HG03439 (cell line): ENCODE measurements at regions not wholly inside any gene's neighbourhood (a gene's known extent, or its start where the extent isn't known, plus 50 kb on each side); places are given as distances from the start of the nearest gene placed in this dataset.

Experiments
- ATAC-seq: cut with Tn5 transposase; IDR thresholded peaks from one replicate; pipeline ENCODE4 v1.9.1; 2021; ENCODE audit warnings: mild to moderate bottlenecking, moderate library complexity; ENCODE audit not compliant: unreplicated experiment

GRCh38 chr10:36087006-36088005 is 445.2 kb upstream of the FZD8 start:
- no peak for ATAC-seq

GRCh38 chr10:36075196-36075595 is 433.1 kb upstream of the FZD8 start:
- no peak for ATAC-seq

GRCh38 chr10:36073796-36074345 is 431.8 kb upstream of the FZD8 start:
- no peak for ATAC-seq

GRCh38 chr10:36068542-36068941 is 426.4 kb upstream of the FZD8 start:
- no peak for ATAC-seq

GRCh38 chr10:36067748-36068147 is 425.7 kb upstream of the FZD8 start:
- no peak for ATAC-seq

- no peak for ATAC-seq
These were observed 424.8 kb upstream of the FZD8 start for GRCh38 chr10:36066850-36067249.

- ATAC-seq = no peak
These were observed 424.0 kb upstream of the FZD8 start for GRCh38 chr10:36066102-36066501.

GRCh38 chr10:36063396-36063795 is 421.3 kb upstream of the FZD8 start:
- ATAC-seq = no peak

- ATAC-seq = no peak
These were observed 415.6 kb upstream of the FZD8 start for GRCh38 chr10:36057731-36058130.

GRCh38 chr10:36057180-36057579 is 415.1 kb upstream of the FZD8 start:
- no peak for ATAC-seq

GRCh38 chr10:36053775-36054174 is 411.7 kb upstream of the FZD8 start:
- ATAC-seq = no peak

- no peak for ATAC-seq
These were observed 411.2 kb upstream of the FZD8 start for GRCh38 chr10:36053271-36053670.

- ATAC-seq = no peak
These were observed 409.4 kb upstream of the FZD8 start for GRCh38 chr10:36051500-36051991.

- ATAC-seq = no peak
These were observed 408.8 kb upstream of the FZD8 start for GRCh38 chr10:36050763-36051499.

- ATAC-seq = no peak
These were observed 406.7 kb upstream of the FZD8 start for GRCh38 chr10:36048780-36049179.

- no peak for ATAC-seq
These were observed 406.1 kb upstream of the FZD8 start for GRCh38 chr10:36048236-36048635.

GRCh38 chr10:36042135-36042534 is 400.0 kb upstream of the FZD8 start:
- ATAC-seq = no peak

GRCh38 chr10:36038316-36038955 is 396.3 kb upstream of the FZD8 start:
- no peak for ATAC-seq

GRCh38 chr10:36036137-36036536 is 394.0 kb upstream of the FZD8 start:
- no peak for ATAC-seq

GRCh38 chr10:36033808-36034207 is 391.7 kb upstream of the FZD8 start:
- no peak for ATAC-seq

- no peak for ATAC-seq
These were observed 388.4 kb upstream of the FZD8 start for GRCh38 chr10:36030516-36030915.
